ENCODE measurements at regions not wholly inside any gene's neighbourhood (a gene's known extent, or its start where the extent isn't known, plus 50 kb on each side); places are given as distances from the start of the nearest gene placed in this dataset.

DNA sequence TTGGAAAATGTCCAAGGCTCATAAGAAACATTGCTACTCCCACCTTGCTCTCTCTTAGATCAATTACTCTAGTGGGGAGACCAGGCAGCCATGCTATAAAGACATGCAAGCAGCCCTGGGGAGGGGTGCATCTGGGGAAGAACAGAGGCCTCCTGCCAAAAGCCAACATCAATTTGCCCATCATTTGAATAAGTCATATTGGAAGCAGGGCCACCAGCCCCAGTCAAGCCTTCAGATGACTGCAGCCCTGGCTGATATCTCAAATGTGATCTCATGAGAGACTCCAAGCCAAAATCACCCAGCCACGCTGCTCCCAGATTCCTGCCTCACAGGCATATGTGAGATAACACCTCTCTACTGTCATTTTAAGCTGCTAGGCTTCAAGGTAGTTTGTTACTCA lies 157.5 kb upstream of the PDE1C start:
- Histone ChIP-seq H4K20me1 (ENCODE audit: insufficient read depth, low read length) (no peaks in the 10 kb centered on the region), H3K79me2 (ENCODE audit: insufficient read depth, low read length) (no peaks in the 10 kb centered on the region), H3K27ac (ENCODE audit: low read depth, low read length) (no peak overlapping the region), H3K4me2 (ENCODE audit: insufficient read depth, low read length) (no peak overlapping the region), H3K36me3 (ENCODE audit: insufficient read depth, low read length) (no peaks in the 10 kb centered on the region), H3K4me1 (ENCODE audit: insufficient read depth, low read length) (no peaks in the 10 kb centered on the region), H2AFZ (ENCODE audit: low read length) (no peak overlapping the region), H3K4me3 (ENCODE audit: insufficient read depth, low read length) (no peak overlapping the region), H3K27me3 (ENCODE audit: insufficient read depth, low read length) (no peaks in the 10 kb centered on the region), H3K9me3 (ENCODE audit: low read depth, low read length) (no peaks in the 10 kb centered on the region)
- TF ChIP-seq, protein P1, sequence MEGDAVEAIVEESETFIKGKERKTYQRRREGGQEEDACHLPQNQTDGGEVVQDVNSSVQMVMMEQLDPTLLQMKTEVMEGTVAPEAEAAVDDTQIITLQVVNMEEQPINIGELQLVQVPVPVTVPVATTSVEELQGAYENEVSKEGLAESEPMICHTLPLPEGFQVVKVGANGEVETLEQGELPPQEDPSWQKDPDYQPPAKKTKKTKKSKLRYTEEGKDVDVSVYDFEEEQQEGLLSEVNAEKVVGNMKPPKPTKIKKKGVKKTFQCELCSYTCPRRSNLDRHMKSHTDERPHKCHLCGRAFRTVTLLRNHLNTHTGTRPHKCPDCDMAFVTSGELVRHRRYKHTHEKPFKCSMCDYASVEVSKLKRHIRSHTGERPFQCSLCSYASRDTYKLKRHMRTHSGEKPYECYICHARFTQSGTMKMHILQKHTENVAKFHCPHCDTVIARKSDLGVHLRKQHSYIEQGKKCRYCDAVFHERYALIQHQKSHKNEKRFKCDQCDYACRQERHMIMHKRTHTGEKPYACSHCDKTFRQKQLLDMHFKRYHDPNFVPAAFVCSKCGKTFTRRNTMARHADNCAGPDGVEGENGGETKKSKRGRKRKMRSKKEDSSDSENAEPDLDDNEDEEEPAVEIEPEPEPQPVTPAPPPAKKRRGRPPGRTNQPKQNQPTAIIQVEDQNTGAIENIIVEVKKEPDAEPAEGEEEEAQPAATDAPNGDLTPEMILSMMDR (IDR thresholded peaks at IDR 0.05; ENCODE audit: extremely low read depth, low read depth, low read length) = no peak
- DNase-seq (ENCODE audit: insufficient read length, low spot score, missing footprints) = no peak

DNA sequence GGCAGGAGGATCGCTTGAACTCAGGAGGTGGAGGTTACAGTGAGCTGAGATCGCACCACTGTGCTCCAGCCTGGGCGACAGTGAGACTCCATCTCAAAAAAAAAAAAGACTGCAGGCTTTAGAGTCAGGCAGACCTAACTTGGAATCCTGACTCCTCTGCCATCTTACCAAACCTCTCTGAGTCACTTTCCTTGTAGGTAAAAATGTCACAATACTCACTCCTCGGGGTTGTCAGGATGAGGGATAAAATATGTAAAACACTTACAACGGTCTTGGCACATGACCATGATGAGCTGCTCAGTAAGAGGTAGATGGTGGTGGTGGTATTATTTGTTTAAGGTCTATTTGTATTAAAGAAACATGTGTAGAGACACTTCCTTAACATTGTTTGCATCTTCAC lies 154.1 kb upstream of the PDE1C start:
- Histone ChIP-seq H3K27me3 (ENCODE audit: insufficient read depth, low read length) (peaks cover 4% of the 10 kb centered on the region), H3K9me3 (ENCODE audit: low read depth, low read length) (no peaks in the 10 kb centered on the region), H3K36me3 (ENCODE audit: insufficient read depth, low read length) (no peaks in the 10 kb centered on the region), H2AFZ (ENCODE audit: low read length) (no peak overlapping the region), H3K4me2 (ENCODE audit: insufficient read depth, low read length) (no peak overlapping the region), H3K79me2 (ENCODE audit: insufficient read depth, low read length) (no peaks in the 10 kb centered on the region), H3K4me3 (ENCODE audit: insufficient read depth, low read length) (no peak overlapping the region), H4K20me1 (ENCODE audit: insufficient read depth, low read length) (no peaks in the 10 kb centered on the region), H3K4me1 (ENCODE audit: insufficient read depth, low read length) (no peaks in the 10 kb centered on the region), H3K27ac (ENCODE audit: low read depth, low read length) (no peak overlapping the region)
- TF ChIP-seq, protein P1 (IDR thresholded peaks at IDR 0.05; ENCODE audit: extremely low read depth, low read depth, low read length) = no peak
- DNase-seq (ENCODE audit: insufficient read length, low spot score, missing footprints) = no peak

DNA sequence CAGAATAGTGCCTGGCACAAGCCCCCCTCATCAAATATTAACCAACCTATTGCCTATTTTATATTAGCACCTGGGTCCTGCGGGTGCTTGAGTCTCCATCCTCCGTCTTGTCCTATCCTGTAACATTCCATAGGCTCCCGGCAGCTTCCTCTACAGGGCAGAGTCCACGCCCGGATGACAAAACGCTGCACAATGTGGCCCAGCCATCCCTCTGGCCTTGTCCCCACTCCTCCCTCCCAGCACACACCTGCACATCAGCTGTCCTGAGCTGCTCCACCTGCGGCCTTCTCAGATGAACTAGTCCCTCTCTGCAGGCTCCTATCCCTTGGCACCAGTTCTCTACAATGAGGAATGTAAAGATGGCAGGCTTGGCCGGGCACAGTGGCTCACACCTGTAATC lies 153.5 kb upstream of the PDE1C start:
- Histone ChIP-seq H3K27ac (ENCODE audit: low read depth, low read length) (no peak overlapping the region), H3K27me3 (ENCODE audit: insufficient read depth, low read length) (peaks cover 4% of the 10 kb centered on the region), H3K4me3 (ENCODE audit: insufficient read depth, low read length) (no peak overlapping the region), H3K36me3 (ENCODE audit: insufficient read depth, low read length) (no peaks in the 10 kb centered on the region), H3K79me2 (ENCODE audit: insufficient read depth, low read length) (no peaks in the 10 kb centered on the region), H3K4me2 (ENCODE audit: insufficient read depth, low read length) (no peak overlapping the region), H2AFZ (ENCODE audit: low read length) (no peak overlapping the region), H3K4me1 (ENCODE audit: insufficient read depth, low read length) (no peaks in the 10 kb centered on the region), H3K9me3 (ENCODE audit: low read depth, low read length) (no peaks in the 10 kb centered on the region), H4K20me1 (ENCODE audit: insufficient read depth, low read length) (no peaks in the 10 kb centered on the region)
- DNase-seq (ENCODE audit: insufficient read length, low spot score, missing footprints) = no peak
- TF ChIP-seq, protein P1 (IDR thresholded peaks at IDR 0.05; ENCODE audit: extremely low read depth, low read depth, low read length) = no peak

- no peak overlapping the region for H3K27ac ChIP-seq (ENCODE audit: low read depth, low read length)
- no peak overlapping the region for H3K4me3 ChIP-seq (ENCODE audit: insufficient read depth, low read length)
- peaks cover 4% of the 10 kb centered on the region for H3K27me3 ChIP-seq (ENCODE audit: insufficient read depth, low read length)
- H3K36me3 ChIP-seq (ENCODE audit: insufficient read depth, low read length) = no peaks in the 10 kb centered on the region
- H3K4me2 ChIP-seq (ENCODE audit: insufficient read depth, low read length) = no peak overlapping the region
- H4K20me1 ChIP-seq (ENCODE audit: insufficient read depth, low read length) = no peaks in the 10 kb centered on the region
- no peaks in the 10 kb centered on the region for H3K79me2 ChIP-seq (ENCODE audit: insufficient read depth, low read length)
- H3K9me3 ChIP-seq (ENCODE audit: low read depth, low read length) = no peaks in the 10 kb centered on the region
- H3K4me1 ChIP-seq (ENCODE audit: insufficient read depth, low read length) = no peaks in the 10 kb centered on the region
- H2AFZ ChIP-seq (ENCODE audit: low read length) = no peak overlapping the region
- TF ChIP-seq, protein P1 (IDR thresholded peaks at IDR 0.05; ENCODE audit: extremely low read depth, low read depth, low read length) = no peak
- DNase-seq (ENCODE audit: insufficient read length, low spot score, missing footprints) = no peak
Measured at GRCh38 chr7:32223071-32223650, 153.0 kb upstream of the PDE1C start.

Data from osteoblast (primary cell).